Lower lobe of right lung (tissue), 2 donors: ENCODE measurements at regions not wholly inside any gene's neighbourhood (a gene's known extent, or its start where the extent isn't known, plus 50 kb on each side); places are given as distances from the start of the nearest gene placed in this dataset.

ENCODE experiments used
- ATAC-seq, 2 donors: fragments of 200-7000 bp; cut with Tn5 transposase; one replicate each; pipeline ENCODE4 v1.9.1; 2020 to 2022; ENCODE audit warnings: mild to moderate bottlenecking in 2 of 2, moderate library complexity in 2 of 2
- DNase-seq: peaks from one replicate; pipeline ENCODE4 v3.0.0-alpha.2; 2020
- H3K27ac ChIP-seq: fragments of 200-600 bp; one replicate; pipeline ENCODE4 v1.8.0; 2022
- H3K27me3 ChIP-seq: fragments of 200-600 bp; one replicate; pipeline ENCODE4 v1.8.0; 2022; ENCODE audit warnings: low read depth
- H3K36me3 ChIP-seq: fragments of 200-600 bp; one replicate; pipeline ENCODE4 v1.8.0; 2022; ENCODE audit warnings: mild to moderate bottlenecking
- H3K4me1 ChIP-seq: fragments of 200-600 bp; one replicate; pipeline ENCODE4 v1.8.0; 2022
- H3K4me3 ChIP-seq: fragments of 200-600 bp; one replicate; pipeline ENCODE4 v1.8.0; 2022; ENCODE audit warnings: mild to moderate bottlenecking
- H3K9me3 ChIP-seq: fragments of 200-600 bp; one replicate; pipeline ENCODE4 v1.8.0; 2022
- intact Hi-C: fragments of 100-400 bp; cut with DNase I; formaldehyde crosslinking; loops from one replicate; pipeline ENCODE4 v1.11.0; 2022
- TF ChIP-seq, protein P1 (sequence below): fragments of 200-600 bp; IDR thresholded peaks from one replicate; pipeline ENCODE4 v1.8.0; 2022; ENCODE audit warnings: antibody characterized with exemption, mild to moderate bottlenecking
- donor health status: DM: no; HTN: yes; CAD: no; lungs with severe emphysema.

DNA sequence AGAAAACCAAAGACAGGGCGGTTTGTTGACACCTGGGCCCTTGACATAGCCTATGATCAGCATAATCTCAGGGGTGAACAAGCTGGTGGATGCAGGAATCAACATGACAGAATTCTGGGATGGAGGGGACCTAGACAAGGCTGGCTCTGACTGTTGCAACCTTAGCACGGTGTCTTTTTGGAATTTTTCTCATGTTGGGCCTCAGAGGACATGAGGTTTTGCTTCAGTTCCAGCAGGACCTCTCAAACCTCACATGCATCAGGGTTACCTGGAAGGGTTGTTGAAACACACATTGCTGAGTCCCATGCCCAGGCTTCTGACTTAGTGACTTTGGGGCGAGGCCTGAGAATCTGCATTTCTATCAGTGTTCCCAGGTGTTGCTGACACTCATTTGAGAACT, 345.6 kb upstream of the B3GAT1 start:
- H3K27ac ChIP-seq, result no peak overlapping the region
- H3K4me3 ChIP-seq, result no peak overlapping the region
- intact Hi-C loops, result no loop called here
- H3K9me3 ChIP-seq, result no peaks in the 10 kb centered on the region
- no peaks in the 10 kb centered on the region for H3K27me3 ChIP-seq
- ATAC-seq (no peak), DNase-seq (no peak)
- H3K36me3 ChIP-seq, result no peaks in the 10 kb centered on the region
- no peaks in the 10 kb centered on the region for H3K4me1 ChIP-seq
- TF ChIP-seq, protein P1, sequence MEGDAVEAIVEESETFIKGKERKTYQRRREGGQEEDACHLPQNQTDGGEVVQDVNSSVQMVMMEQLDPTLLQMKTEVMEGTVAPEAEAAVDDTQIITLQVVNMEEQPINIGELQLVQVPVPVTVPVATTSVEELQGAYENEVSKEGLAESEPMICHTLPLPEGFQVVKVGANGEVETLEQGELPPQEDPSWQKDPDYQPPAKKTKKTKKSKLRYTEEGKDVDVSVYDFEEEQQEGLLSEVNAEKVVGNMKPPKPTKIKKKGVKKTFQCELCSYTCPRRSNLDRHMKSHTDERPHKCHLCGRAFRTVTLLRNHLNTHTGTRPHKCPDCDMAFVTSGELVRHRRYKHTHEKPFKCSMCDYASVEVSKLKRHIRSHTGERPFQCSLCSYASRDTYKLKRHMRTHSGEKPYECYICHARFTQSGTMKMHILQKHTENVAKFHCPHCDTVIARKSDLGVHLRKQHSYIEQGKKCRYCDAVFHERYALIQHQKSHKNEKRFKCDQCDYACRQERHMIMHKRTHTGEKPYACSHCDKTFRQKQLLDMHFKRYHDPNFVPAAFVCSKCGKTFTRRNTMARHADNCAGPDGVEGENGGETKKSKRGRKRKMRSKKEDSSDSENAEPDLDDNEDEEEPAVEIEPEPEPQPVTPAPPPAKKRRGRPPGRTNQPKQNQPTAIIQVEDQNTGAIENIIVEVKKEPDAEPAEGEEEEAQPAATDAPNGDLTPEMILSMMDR, result no peak

GRCh38 chr11:134756811-134757540, 344.9 kb upstream of the B3GAT1 start:
- Histone ChIP-seq H3K4me3 (no peak overlapping the region), H3K4me1 (no peaks in the 10 kb centered on the region), H3K27ac (no peak overlapping the region), H3K27me3 (no peaks in the 10 kb centered on the region), H3K9me3 (no peaks in the 10 kb centered on the region), H3K36me3 (no peaks in the 10 kb centered on the region)
- ATAC-seq (peak; percentile 36 to 37), DNase-seq (no peak)
- TF ChIP-seq, protein P1, result no peak
- intact Hi-C loops, result no loop called here

DNA sequence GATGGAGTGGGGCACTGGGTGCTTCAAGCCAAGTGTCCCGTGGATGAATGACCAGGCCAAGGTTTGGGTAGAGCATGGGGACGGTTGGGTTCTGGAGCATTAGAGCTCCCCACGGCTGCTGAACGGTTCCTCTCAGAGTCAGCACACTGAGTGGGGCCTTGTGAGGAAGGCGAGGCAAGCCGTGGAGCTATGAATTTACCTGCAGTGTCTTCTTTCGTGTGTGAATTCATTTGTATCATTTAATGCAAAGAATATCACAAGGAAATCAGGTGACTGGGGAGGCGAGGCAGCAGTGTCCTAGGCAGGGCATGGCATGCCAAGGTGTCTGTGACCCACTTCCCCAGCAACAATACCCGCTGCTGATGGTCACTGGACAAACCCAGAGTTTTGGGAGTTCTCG, 343.5 kb upstream of the B3GAT1 start:
- ATAC-seq (no peak), DNase-seq (no peak)
- TF ChIP-seq, protein P1, result no peak
- H3K4me3 ChIP-seq, result no peak overlapping the region
- H3K36me3 ChIP-seq, result no peaks in the 10 kb centered on the region
- intact Hi-C loops, result no loop called here
- H3K27me3 ChIP-seq, result no peaks in the 10 kb centered on the region
- H3K4me1 ChIP-seq, result no peaks in the 10 kb centered on the region
- no peaks in the 10 kb centered on the region for H3K9me3 ChIP-seq
- no peak overlapping the region for H3K27ac ChIP-seq

DNA sequence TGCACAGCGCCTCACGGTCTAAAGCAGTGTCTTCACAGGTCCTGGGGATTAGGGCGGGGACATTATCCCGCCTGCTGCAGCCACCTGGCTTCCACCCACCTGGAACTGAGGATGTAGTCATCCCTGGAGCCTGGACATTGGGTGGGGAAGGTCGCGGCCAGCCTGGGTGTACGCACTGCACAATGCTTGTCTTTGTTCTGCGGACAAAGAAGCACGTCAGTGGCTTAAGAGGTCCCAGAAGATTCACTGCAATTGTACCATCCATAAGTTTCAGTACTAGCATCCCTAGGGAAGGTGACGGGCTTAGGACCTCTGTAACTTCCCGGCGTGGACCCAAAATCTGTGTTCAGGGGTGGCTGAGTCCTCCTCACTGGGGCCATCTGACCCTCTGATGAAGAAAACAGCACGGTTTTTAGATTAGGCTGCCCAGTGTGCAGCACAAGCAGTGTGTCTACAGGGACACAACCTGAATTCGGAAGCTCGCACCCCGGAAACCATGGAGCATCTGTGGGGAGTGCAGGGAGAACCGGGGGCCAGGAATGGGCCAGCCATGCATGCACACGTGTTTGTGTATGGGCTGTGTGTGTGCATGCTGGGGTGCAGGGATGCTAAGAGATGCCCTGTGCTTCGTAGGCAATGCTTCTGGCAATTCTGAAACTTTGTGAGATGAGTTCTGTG, 342.6 kb upstream of the B3GAT1 start:
- DNase-seq, result no peak
- Histone ChIP-seq H3K36me3 (no peaks in the 10 kb centered on the region), H3K9me3 (no peaks in the 10 kb centered on the region), H3K4me3 (no peak overlapping the region), H3K4me1 (no peaks in the 10 kb centered on the region), H3K27me3 (no peaks in the 10 kb centered on the region), H3K27ac (no peak overlapping the region)
- intact Hi-C loops, result no loop called here
- ATAC-seq, result no peak
- TF ChIP-seq, protein P1, result no peak

- ATAC-seq (no peak), DNase-seq (no peak)
- no peaks in the 10 kb centered on the region for H3K36me3 ChIP-seq
- no peak overlapping the region for H3K27ac ChIP-seq
- H3K27me3 ChIP-seq, result no peaks in the 10 kb centered on the region
- TF ChIP-seq, protein P1, result no peak
- no peak overlapping the region for H3K4me3 ChIP-seq
- H3K9me3 ChIP-seq, result no peaks in the 10 kb centered on the region
- no peaks in the 10 kb centered on the region for H3K4me1 ChIP-seq
- intact Hi-C loops, result no loop called here
Measured at GRCh38 chr11:134753771-134754520, 341.9 kb upstream of the B3GAT1 start.
